OCI-LY1 (cell line): ENCODE measurements at regions not wholly inside any gene's neighbourhood (a gene's known extent, or its start where the extent isn't known, plus 50 kb on each side); places are given as distances from the start of the nearest gene placed in this dataset.

Source experiments
- H2AFZ ChIP-seq: fragments of 200-600 bp; sonication (generic), shearing (Covaris generic); 2 replicates; pipeline ENCODE4 v1.6.0; 2014; ENCODE audit warnings: antibody characterized with exemption, mild to moderate bottlenecking, low read length
- H3F3A ChIP-seq: fragments of 200-600 bp; sonication (generic), shearing (Covaris generic); 2 replicates; pipeline ENCODE4 v1.6.0; 2014; ENCODE audit warnings: mild to moderate bottlenecking, antibody characterized with exemption, low read length, moderate library complexity; ENCODE audit not compliant: insufficient read depth
- H3K27ac ChIP-seq: fragments of 200-600 bp; sonication (generic); 2 replicates; pipeline ENCODE4 v1.5.1; 2014; ENCODE audit warnings: low read length, mixed run types, mild to moderate bottlenecking, low read depth; ENCODE audit not compliant: poor library complexity, severe bottlenecking
- H3K27me3 ChIP-seq: fragments of 200-600 bp; sonication (generic); 2 replicates; pipeline ENCODE4 v1.6.0; 2014; ENCODE audit warnings: antibody characterized with exemption, mild to moderate bottlenecking, low read length, moderate library complexity; ENCODE audit not compliant: insufficient read depth
- H3K36me3 ChIP-seq: fragments of 200-600 bp; sonication (generic); 2 replicates; pipeline ENCODE4 v1.6.1; 2014; ENCODE audit warnings: mild to moderate bottlenecking, antibody characterized with exemption, low read length, moderate library complexity, mixed read lengths; ENCODE audit not compliant: insufficient read depth
- H3K4me1 ChIP-seq: fragments of 200-600 bp; sonication (generic); 2 replicates; pipeline ENCODE4 v1.5.1; 2014; ENCODE audit warnings: mild to moderate bottlenecking, low read length, moderate library complexity; ENCODE audit not compliant: insufficient read depth, severe bottlenecking
- H3K4me2 ChIP-seq: fragments of 200-600 bp; sonication (generic), shearing (Covaris generic); 2 replicates; pipeline ENCODE4 v1.6.1; 2014; ENCODE audit warnings: low read length
- H3K4me3 ChIP-seq: fragments of 200-600 bp; sonication (generic); 2 replicates; pipeline ENCODE4 v1.5.1; 2014; ENCODE audit warnings: low read length, low read depth, mild to moderate bottlenecking, mixed read lengths; ENCODE audit not compliant: poor library complexity, severe bottlenecking
- H3K79me2 ChIP-seq: fragments of 200-600 bp; shearing (Covaris generic); 2 replicates; pipeline ENCODE4 v1.6.1; 2016; ENCODE audit warnings: mixed run types, low read length, mixed read lengths; ENCODE audit not compliant: insufficient read depth
- H3K9ac ChIP-seq: fragments of 200-600 bp; sonication (generic), shearing (Covaris generic); 2 replicates; pipeline ENCODE4 v1.6.1; 2014; ENCODE audit warnings: mild to moderate bottlenecking, low read length, mixed read lengths
- H3K9me2 ChIP-seq: fragments of 200-600 bp; sonication (generic), shearing (Covaris generic); 2 replicates; pipeline ENCODE4 v1.6.1; 2014; ENCODE audit warnings: low read depth, mild to moderate bottlenecking, low read length, mixed read lengths
- H3K9me3 ChIP-seq: fragments of 200-600 bp; shearing (Covaris generic); 2 replicates; pipeline ENCODE4 v1.6.1; 2014; ENCODE audit warnings: low read length, mixed read lengths
- H4K20me1 ChIP-seq: fragments of 200-600 bp; sonication (generic), shearing (Covaris generic); 2 replicates; pipeline ENCODE4 v1.6.0; 2016; ENCODE audit warnings: mild to moderate bottlenecking, low read length; ENCODE audit not compliant: insufficient read depth
- EZH2 ChIP-seq: fragments of 200-600 bp; sonication (generic), shearing (Covaris generic); IDR thresholded peaks from 2 replicates; pipeline ENCODE4 v1.8.0; 2017; ENCODE audit warnings: borderline replicate concordance, mixed run types, mild to moderate bottlenecking, antibody characterized with exemption, low read length, moderate library complexity, mixed read lengths
- TF ChIP-seq, protein P1 (sequence below): fragments of 200-600 bp; sonication (generic), shearing (Covaris generic); IDR thresholded peaks from 2 replicates; pipeline ENCODE4 v1.5.1; 2017; ENCODE audit warnings: mild to moderate bottlenecking, antibody characterized with exemption, low read length, moderate library complexity, mixed read lengths

- no peaks in the 10 kb centered on the region for H3K9me3 ChIP-seq
- H3K9me2 ChIP-seq, result no peaks in the 10 kb centered on the region
- H3K27ac ChIP-seq, result no peak overlapping the region
- no peak overlapping the region for H3K4me3 ChIP-seq
- H2AFZ ChIP-seq, result no peak overlapping the region
- H3K4me1 ChIP-seq, result no peaks in the 10 kb centered on the region
- no peak overlapping the region for H3K4me2 ChIP-seq
- TF ChIP-seq, protein P1, sequence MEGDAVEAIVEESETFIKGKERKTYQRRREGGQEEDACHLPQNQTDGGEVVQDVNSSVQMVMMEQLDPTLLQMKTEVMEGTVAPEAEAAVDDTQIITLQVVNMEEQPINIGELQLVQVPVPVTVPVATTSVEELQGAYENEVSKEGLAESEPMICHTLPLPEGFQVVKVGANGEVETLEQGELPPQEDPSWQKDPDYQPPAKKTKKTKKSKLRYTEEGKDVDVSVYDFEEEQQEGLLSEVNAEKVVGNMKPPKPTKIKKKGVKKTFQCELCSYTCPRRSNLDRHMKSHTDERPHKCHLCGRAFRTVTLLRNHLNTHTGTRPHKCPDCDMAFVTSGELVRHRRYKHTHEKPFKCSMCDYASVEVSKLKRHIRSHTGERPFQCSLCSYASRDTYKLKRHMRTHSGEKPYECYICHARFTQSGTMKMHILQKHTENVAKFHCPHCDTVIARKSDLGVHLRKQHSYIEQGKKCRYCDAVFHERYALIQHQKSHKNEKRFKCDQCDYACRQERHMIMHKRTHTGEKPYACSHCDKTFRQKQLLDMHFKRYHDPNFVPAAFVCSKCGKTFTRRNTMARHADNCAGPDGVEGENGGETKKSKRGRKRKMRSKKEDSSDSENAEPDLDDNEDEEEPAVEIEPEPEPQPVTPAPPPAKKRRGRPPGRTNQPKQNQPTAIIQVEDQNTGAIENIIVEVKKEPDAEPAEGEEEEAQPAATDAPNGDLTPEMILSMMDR, result no peak
- TF ChIP-seq EZH2, result no peak
- no peak overlapping the region for H3K9ac ChIP-seq
- H4K20me1 ChIP-seq, result no peaks in the 10 kb centered on the region
- no peaks in the 10 kb centered on the region for H3K36me3 ChIP-seq
- H3K27me3 ChIP-seq, result no peaks in the 10 kb centered on the region
- H3K79me2 ChIP-seq, result no peaks in the 10 kb centered on the region
- H3F3A ChIP-seq, result no peaks in the 10 kb centered on the region
These were observed 324.9 kb downstream of the HHIPL2 start for GRCh38 chr1:222223010-222223409.

DNA sequence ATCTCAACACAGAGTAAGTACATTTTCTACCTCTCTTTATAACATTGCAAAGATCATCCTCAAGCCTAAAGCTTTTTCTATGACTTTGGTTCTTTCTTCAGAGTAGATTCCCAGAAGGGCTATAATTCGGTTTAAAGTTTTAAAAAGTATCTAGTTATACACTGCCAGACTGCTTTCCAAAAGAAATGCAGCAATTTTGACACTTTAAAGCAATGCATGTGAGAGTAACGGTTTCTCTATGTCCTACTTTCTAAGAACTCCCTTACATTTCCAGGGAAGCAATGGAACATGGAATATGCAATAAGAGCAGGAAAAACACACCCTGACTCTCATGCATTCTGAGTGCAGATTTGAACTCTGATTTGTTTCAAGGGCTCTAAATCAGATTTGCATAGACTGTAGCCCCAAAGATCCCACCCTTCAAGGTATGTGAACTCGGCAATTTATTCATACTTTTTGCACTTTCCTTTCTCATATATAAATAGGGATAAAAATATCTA lies 331.6 kb downstream of the HHIPL2 start:
- H3K79me2 ChIP-seq, result no peaks in the 10 kb centered on the region
- no peaks in the 10 kb centered on the region for H3F3A ChIP-seq
- no peak overlapping the region for H2AFZ ChIP-seq
- H3K9ac ChIP-seq, result no peak overlapping the region
- TF ChIP-seq EZH2, result no peak
- TF ChIP-seq, protein P1, result no peak
- H3K4me3 ChIP-seq, result no peak overlapping the region
- no peaks in the 10 kb centered on the region for H3K9me3 ChIP-seq
- no peak overlapping the region for H3K4me2 ChIP-seq
- no peaks in the 10 kb centered on the region for H3K4me1 ChIP-seq
- no peaks in the 10 kb centered on the region for H3K27me3 ChIP-seq
- no peaks in the 10 kb centered on the region for H3K36me3 ChIP-seq
- no peaks in the 10 kb centered on the region for H4K20me1 ChIP-seq
- H3K27ac ChIP-seq, result no peak overlapping the region
- no peaks in the 10 kb centered on the region for H3K9me2 ChIP-seq

DNA sequence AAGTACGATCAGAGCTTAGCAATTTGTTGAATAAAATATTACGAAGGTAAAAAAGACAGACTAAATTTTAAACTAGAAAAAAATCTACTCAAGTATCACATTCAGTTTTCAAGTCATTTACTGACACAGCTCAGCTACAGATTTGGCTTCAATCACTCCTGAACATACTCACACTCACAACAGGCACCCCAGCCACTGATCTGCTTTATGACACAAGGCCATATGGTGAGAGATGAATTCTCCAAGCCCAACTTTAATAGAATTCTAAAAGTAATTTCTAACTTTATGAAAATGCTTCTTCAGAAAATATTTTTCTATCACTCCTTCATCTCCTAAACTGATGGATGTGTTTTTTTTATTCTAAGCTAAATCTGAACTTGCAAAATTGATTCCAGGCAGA lies 337.1 kb downstream of the HHIPL2 start:
- no peaks in the 10 kb centered on the region for H3K27me3 ChIP-seq
- H3K4me1 ChIP-seq, result no peaks in the 10 kb centered on the region
- no peaks in the 10 kb centered on the region for H3K79me2 ChIP-seq
- TF ChIP-seq EZH2, result no peak
- TF ChIP-seq, protein P1, result no peak
- H3K9me3 ChIP-seq, result no peaks in the 10 kb centered on the region
- no peak overlapping the region for H3K9ac ChIP-seq
- no peaks in the 10 kb centered on the region for H3K36me3 ChIP-seq
- H2AFZ ChIP-seq, result no peak overlapping the region
- no peak overlapping the region for H3K4me3 ChIP-seq
- H4K20me1 ChIP-seq, result no peaks in the 10 kb centered on the region
- H3K4me2 ChIP-seq, result no peak overlapping the region
- H3K27ac ChIP-seq, result no peak overlapping the region
- H3F3A ChIP-seq, result no peaks in the 10 kb centered on the region
- no peaks in the 10 kb centered on the region for H3K9me2 ChIP-seq
